Caco-2 (cell line): ENCODE measurements at regions not wholly inside any gene's neighbourhood (a gene's known extent, or its start where the extent isn't known, plus 50 kb on each side); places are given as distances from the start of the nearest gene placed in this dataset.
"Not testable (repeated sequence)": the region's sequence is repeated elsewhere in the genome, so short reads cannot be mapped to it uniquely, and the experiment has no call there.

Experiments used
- BruUV-seq: library from RNA; stranded (reverse); fragments of 400-500 nt; replicated peaks from 2 replicates; lab custom pipeline; 2021; lab: Mats Ljungman, UMichigan
- CTCF ChIA-PET: fragments of 300-600 bp; sonication (Branson Sonifier 250); formaldehyde crosslinking; loops from one replicate; lab custom pipeline; 2022; ENCODE audit warnings: antibody characterized with exemption; lab: Charles Lee
- POLR2A ChIA-PET: fragments of 300-600 bp; sonication (Branson Sonifier 250); formaldehyde crosslinking; loops from one replicate; lab custom pipeline; 2022; ENCODE audit warnings: antibody characterized with exemption; lab: Charles Lee
- DNase-seq, 2 experiments: peaks; one replicate each; pipeline versions ENCODE4 v3.0.0 to v3.0.0-alpha.2; 2020 to 2022
- H3K27me3 ChIP-seq: replicated peaks from 2 replicates; pipeline ENCODE4 v1.6.0; 2011; ENCODE audit warnings: low read length; ENCODE audit not compliant: control insufficient read depth, insufficient read depth
- H3K36me3 ChIP-seq: 2 replicates; pipeline ENCODE4 v1.5.1; 2011; ENCODE audit warnings: low read length; ENCODE audit not compliant: control insufficient read depth, insufficient read depth
- H3K4me1 ChIP-seq: fragments of 250-450 bp; sonication (Bioruptor Pico); 2 replicates; pipeline ENCODE4 v1.5.1; 2020; ENCODE audit warnings: mild to moderate bottlenecking
- H3K4me3 ChIP-seq: 2 replicates; pipeline ENCODE4 v1.5.1; 2011; ENCODE audit warnings: low read depth, mild to moderate bottlenecking, control low read depth, low read length
- H3K9me3 ChIP-seq: fragments of 250-450 bp; sonication (Bioruptor Pico); 2 replicates; pipeline ENCODE4 v1.5.1; 2020; ENCODE audit warnings: mild to moderate bottlenecking, moderate library complexity
- H3K27ac Mint-ChIP-seq: one replicate; pipeline ENCODE4 v1.8.0; 2022; ENCODE audit warnings: mixed read lengths; ENCODE audit not compliant: unreplicated experiment
- H3K27me3 Mint-ChIP-seq: one replicate; pipeline ENCODE4 v1.8.0; 2022; ENCODE audit warnings: mixed read lengths; ENCODE audit not compliant: insufficient read depth, unreplicated experiment
- H3K36me3 Mint-ChIP-seq: one replicate; pipeline ENCODE4 v1.8.0; 2022; ENCODE audit warnings: mild to moderate bottlenecking, mixed read lengths; ENCODE audit not compliant: insufficient read depth, unreplicated experiment
- H3K4me1 Mint-ChIP-seq: one replicate; pipeline ENCODE4 v1.8.0; 2022; ENCODE audit warnings: low read depth, mixed read lengths; ENCODE audit not compliant: unreplicated experiment
- H3K4me3 Mint-ChIP-seq: one replicate; pipeline ENCODE4 v1.8.0; 2022; ENCODE audit warnings: mild to moderate bottlenecking, moderate library complexity, mixed read lengths; ENCODE audit not compliant: unreplicated experiment
- H3K9me3 Mint-ChIP-seq: one replicate; pipeline ENCODE4 v1.8.0; 2022; ENCODE audit warnings: mixed read lengths; ENCODE audit not compliant: unreplicated experiment
- intact Hi-C: fragments of 100-400 bp; cut with micrococcal nuclease; formaldehyde crosslinking; loops from one replicate; pipeline ENCODE4 v1.10.0; 2022; ENCODE audit not compliant: unreplicated experiment
- TF ChIP-seq, protein P1 (sequence below), 2 experiments: fragments of 200-600 bp in 1 of 2; IDR thresholded peaks; 1 replicate in 1 of 2; 2 replicates in 1 of 2; pipeline versions ENCODE4 v1.5.1 to v1.8.0; 2011 to 2022; ENCODE audit warnings: antibody characterized with exemption in 1 of 2, control low read depth in 1 of 2, inconsistent platforms in 1 of 2, low read depth in 1 of 2, low read length in 1 of 2, mild to moderate bottlenecking in 1 of 2, moderate library complexity in 1 of 2; ENCODE audit not compliant: insufficient read depth in 1 of 2, severe bottlenecking in 1 of 2, unreplicated experiment in 1 of 2

GRCh38 chr2:184372484-184372883 lies 225.8 kb upstream of the ZNF804A start:
- Mint-ChIP-seq H3K36me3 (no peaks in the 10 kb centered on the region), H3K4me1 (no peaks in the 10 kb centered on the region), H3K27ac (no peak overlapping the region), H3K9me3 (no peaks in the 10 kb centered on the region), H3K27me3 (no peaks in the 10 kb centered on the region), H3K4me3 (no peak overlapping the region)
- Histone ChIP-seq H3K4me3 (no peak overlapping the region), H3K27me3 (no peaks in the 10 kb centered on the region), H3K9me3 (no peaks in the 10 kb centered on the region), H3K36me3 (no peaks in the 10 kb centered on the region), H3K4me1 (no peaks in the 10 kb centered on the region)
- DNase-seq, result no peak
- ChIA-PET CTCF (no interaction called here), POLR2A (no interaction called here)
- no TSS peak for BruUV-seq
- TF ChIP-seq, protein P1, sequence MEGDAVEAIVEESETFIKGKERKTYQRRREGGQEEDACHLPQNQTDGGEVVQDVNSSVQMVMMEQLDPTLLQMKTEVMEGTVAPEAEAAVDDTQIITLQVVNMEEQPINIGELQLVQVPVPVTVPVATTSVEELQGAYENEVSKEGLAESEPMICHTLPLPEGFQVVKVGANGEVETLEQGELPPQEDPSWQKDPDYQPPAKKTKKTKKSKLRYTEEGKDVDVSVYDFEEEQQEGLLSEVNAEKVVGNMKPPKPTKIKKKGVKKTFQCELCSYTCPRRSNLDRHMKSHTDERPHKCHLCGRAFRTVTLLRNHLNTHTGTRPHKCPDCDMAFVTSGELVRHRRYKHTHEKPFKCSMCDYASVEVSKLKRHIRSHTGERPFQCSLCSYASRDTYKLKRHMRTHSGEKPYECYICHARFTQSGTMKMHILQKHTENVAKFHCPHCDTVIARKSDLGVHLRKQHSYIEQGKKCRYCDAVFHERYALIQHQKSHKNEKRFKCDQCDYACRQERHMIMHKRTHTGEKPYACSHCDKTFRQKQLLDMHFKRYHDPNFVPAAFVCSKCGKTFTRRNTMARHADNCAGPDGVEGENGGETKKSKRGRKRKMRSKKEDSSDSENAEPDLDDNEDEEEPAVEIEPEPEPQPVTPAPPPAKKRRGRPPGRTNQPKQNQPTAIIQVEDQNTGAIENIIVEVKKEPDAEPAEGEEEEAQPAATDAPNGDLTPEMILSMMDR (IDR thresholded peaks at IDR 0.05; ENCODE audit: insufficient read depth in 1 of 2, low read depth in 1 of 2, low read length in 1 of 2, severe bottlenecking in 1 of 2, unreplicated experiment in 1 of 2), result no peak
- intact Hi-C loops, result no loop called here

DNA sequence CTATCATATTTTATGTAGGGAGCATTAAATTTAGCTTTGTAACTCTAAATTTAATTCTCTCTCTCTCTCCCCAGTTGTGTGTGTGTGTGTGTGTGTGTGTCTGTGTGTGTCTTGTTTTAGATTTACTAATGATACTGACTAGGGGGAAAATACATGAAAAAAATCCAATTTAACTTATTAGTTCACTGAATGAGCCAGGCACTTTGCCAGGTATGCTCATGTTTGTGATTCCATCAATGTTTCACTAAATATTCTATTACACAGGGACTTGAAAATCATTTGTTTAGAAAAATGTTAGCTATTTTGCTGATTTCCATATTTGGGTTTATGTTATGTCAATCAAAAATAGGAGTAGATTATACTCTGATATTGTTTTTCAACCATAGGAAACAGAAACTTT lies 203.7 kb upstream of the ZNF804A start:
- Histone ChIP-seq H3K4me3 (no peak overlapping the region), H3K27me3 (no peaks in the 10 kb centered on the region), H3K9me3 (no peaks in the 10 kb centered on the region), H3K36me3 (no peaks in the 10 kb centered on the region), H3K4me1 (no peaks in the 10 kb centered on the region)
- CTCF ChIA-PET, result no interaction called here
- TF ChIP-seq, protein P1 (IDR thresholded peaks at IDR 0.05; ENCODE audit: insufficient read depth in 1 of 2, low read depth in 1 of 2, low read length in 1 of 2, severe bottlenecking in 1 of 2, unreplicated experiment in 1 of 2), result no peak
- H3K4me1 Mint-ChIP-seq, result no peaks in the 10 kb centered on the region
- H3K27ac Mint-ChIP-seq, result no peak overlapping the region
- intact Hi-C loops, result no loop called here
- DNase-seq, result no peak
- no peak overlapping the region for H3K4me3 Mint-ChIP-seq
- no peaks in the 10 kb centered on the region for H3K27me3 Mint-ChIP-seq
- BruUV-seq, result no TSS peak
- no peaks in the 10 kb centered on the region for H3K36me3 Mint-ChIP-seq
- no peaks in the 10 kb centered on the region for H3K9me3 Mint-ChIP-seq
- POLR2A ChIA-PET, result no interaction called here

GRCh38 chr2:184402381-184402780 lies 195.9 kb upstream of the ZNF804A start:
- H3K4me1 Mint-ChIP-seq, result no peaks in the 10 kb centered on the region
- POLR2A ChIA-PET, result no interaction called here
- peaks cover 1% of the 10 kb centered on the region for H3K36me3 Mint-ChIP-seq
- TF ChIP-seq, protein P1 (IDR thresholded peaks at IDR 0.05; ENCODE audit: insufficient read depth in 1 of 2, low read depth in 1 of 2, low read length in 1 of 2, severe bottlenecking in 1 of 2, unreplicated experiment in 1 of 2), result no peak
- peaks cover 5% of the 10 kb centered on the region for H3K9me3 Mint-ChIP-seq
- H3K27ac Mint-ChIP-seq, result no peak overlapping the region
- no peak overlapping the region for H3K4me3 Mint-ChIP-seq
- Histone ChIP-seq H3K27me3 (no peaks in the 10 kb centered on the region), H3K36me3 (no peaks in the 10 kb centered on the region), H3K4me3 (no peak overlapping the region), H3K9me3 (peaks cover 16% of the 10 kb centered on the region), H3K4me1 (peaks cover 10% of the 10 kb centered on the region; the same call in 1 of the 2 replicates)
- H3K27me3 Mint-ChIP-seq, result no peaks in the 10 kb centered on the region
- BruUV-seq, result no TSS peak
- intact Hi-C loops, result no loop called here
- CTCF ChIA-PET, result no interaction called here
- DNase-seq, result no peak

DNA sequence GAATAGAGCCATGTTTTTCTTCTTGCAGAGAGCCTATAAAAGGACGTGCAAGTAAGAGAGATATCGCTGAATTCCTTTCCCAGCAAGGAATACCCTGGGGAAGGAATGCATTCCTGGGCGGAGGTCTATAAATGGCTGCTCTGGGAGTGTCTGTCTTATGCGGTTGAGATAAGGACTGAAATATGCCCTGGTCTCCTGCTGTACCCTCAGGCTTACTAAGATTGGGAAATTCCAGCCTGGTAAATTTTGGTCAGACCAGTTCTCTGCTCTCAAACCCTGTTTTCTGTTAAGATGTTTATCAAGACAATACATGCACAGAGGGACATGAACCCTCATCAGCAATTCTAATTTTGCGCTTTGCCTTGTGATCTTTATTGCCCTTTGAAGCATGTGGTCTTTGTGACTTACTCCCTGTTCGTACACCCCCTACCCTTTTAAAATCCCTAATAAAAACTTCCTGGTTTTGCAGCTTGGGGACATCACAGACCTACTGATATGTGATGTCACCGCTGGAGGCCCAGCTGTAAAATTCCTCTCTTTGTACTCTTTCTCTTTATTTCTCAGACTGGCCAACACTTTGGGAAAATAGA lies 191.2 kb upstream of the ZNF804A start:
- peaks cover 17% of the 10 kb centered on the region for H3K9me3 Mint-ChIP-seq
- H3K27me3 ChIP-seq, H3K4me1 Mint-ChIP-seq, BruUV-seq, H3K27me3 Mint-ChIP-seq, H3K4me3 ChIP-seq, POLR2A ChIA-PET, H3K36me3 ChIP-seq, CTCF ChIA-PET, H3K4me3 Mint-ChIP-seq, intact Hi-C loops, H3K36me3 Mint-ChIP-seq: not testable (repeated sequence)
- H3K27ac Mint-ChIP-seq, result peak overlapping the region; percentile 88
- peak; percentile 63 to 77 for DNase-seq
- peaks cover 14% of the 10 kb centered on the region; the same call in 1 of the 2 replicates for H3K4me1 ChIP-seq
- H3K9me3 ChIP-seq, result peaks cover 26% of the 10 kb centered on the region
